H9 (cell line): ENCODE measurements at regions not wholly inside any gene's neighbourhood (a gene's known extent, or its start where the extent isn't known, plus 50 kb on each side); places are given as distances from the start of the nearest gene placed in this dataset.
"Not testable (repeated sequence)": the region's sequence is repeated elsewhere in the genome, so short reads cannot be mapped to it uniquely, and the experiment has no call there.

Experiments used
- DNase-seq: peaks from one replicate; pipeline ENCODE4 v3.0.0-alpha.2; 2017
- H2AFZ ChIP-seq: one replicate; pipeline ENCODE4 v1.6.1; 2013; ENCODE audit warnings: mild to moderate bottlenecking, low read length, control low read depth, moderate library complexity
- H2AK5ac ChIP-seq: 2 replicates; pipeline ENCODE4 v1.6.1; 2013; ENCODE audit warnings: low read length, control low read depth, mixed read lengths; ENCODE audit not compliant: insufficient read length
- H2BK120ac ChIP-seq: one replicate; pipeline ENCODE4 v1.6.1; 2013; ENCODE audit warnings: low read depth, mild to moderate bottlenecking, low read length, control low read depth, inconsistent platforms; ENCODE audit not compliant: poor library complexity, severe bottlenecking
- H2BK12ac ChIP-seq: 2 replicates; pipeline ENCODE4 v1.6.1; 2013; ENCODE audit warnings: low read length, control low read depth, mixed read lengths, low read depth; ENCODE audit not compliant: insufficient read length
- H2BK15ac ChIP-seq: 2 replicates; pipeline ENCODE4 v1.6.1; 2013; ENCODE audit warnings: low read depth, low read length, control low read depth
- H2BK20ac ChIP-seq: one replicate; pipeline ENCODE4 v1.6.1; 2013; ENCODE audit warnings: low read depth, mild to moderate bottlenecking, low read length, control low read depth, inconsistent platforms; ENCODE audit not compliant: poor library complexity, severe bottlenecking
- H2BK5ac ChIP-seq: 2 replicates; pipeline ENCODE4 v1.6.1; 2013; ENCODE audit warnings: low read length, control low read depth, mixed read lengths; ENCODE audit not compliant: insufficient read length
- H3K14ac ChIP-seq: 2 replicates; pipeline ENCODE4 v1.6.1; 2013; ENCODE audit warnings: low read length, control low read depth; ENCODE audit not compliant: insufficient read depth
- H3K18ac ChIP-seq: 2 replicates; pipeline ENCODE4 v1.6.1; 2013; ENCODE audit warnings: low read depth, mild to moderate bottlenecking, mixed read lengths, low read length, control low read depth; ENCODE audit not compliant: insufficient read length
- H3K23ac ChIP-seq: 2 replicates; pipeline ENCODE4 v1.6.1; 2013; ENCODE audit warnings: low read length, control low read depth, mixed read lengths, low read depth; ENCODE audit not compliant: insufficient read length
- H3K23me2 ChIP-seq: 2 replicates; pipeline ENCODE4 v1.6.1; 2013; ENCODE audit warnings: low read depth, mild to moderate bottlenecking, mixed read lengths, low read length, control low read depth; ENCODE audit not compliant: insufficient read length, poor library complexity, severe bottlenecking
- H3K27ac ChIP-seq: 2 replicates; pipeline ENCODE4 v1.5.1; 2013; ENCODE audit warnings: low read length, control low read depth, mixed read lengths, low read depth; ENCODE audit not compliant: insufficient read length
- H3K27me3 ChIP-seq: 2 replicates; pipeline ENCODE4 v1.6.1; 2013; ENCODE audit warnings: low read length, control low read depth, inconsistent platforms; ENCODE audit not compliant: insufficient read depth
- H3K4ac ChIP-seq: 2 replicates; pipeline ENCODE4 v1.6.1; 2013; ENCODE audit warnings: low read depth, mild to moderate bottlenecking, control low read depth, inconsistent platforms, low read length, moderate library complexity
- H3K4me1 ChIP-seq: 2 replicates; pipeline ENCODE4 v1.6.1; 2013; ENCODE audit warnings: low read length, control low read depth, inconsistent platforms; ENCODE audit not compliant: insufficient read depth
- H3K4me2 ChIP-seq: 2 replicates; pipeline ENCODE4 v1.6.1; 2013; ENCODE audit warnings: low read length, control low read depth, mixed read lengths; ENCODE audit not compliant: insufficient read length, insufficient read depth
- H3K56ac ChIP-seq: 2 replicates; pipeline ENCODE4 v1.6.1; 2013; ENCODE audit warnings: low read depth, mild to moderate bottlenecking, mixed read lengths, low read length, control low read depth; ENCODE audit not compliant: insufficient read length
- H3K79me1 ChIP-seq: 2 replicates; pipeline ENCODE4 v1.6.1; 2013; ENCODE audit warnings: low read depth, mild to moderate bottlenecking, moderate library complexity, low read length, control low read depth, inconsistent platforms; ENCODE audit not compliant: insufficient read depth, poor library complexity, severe bottlenecking
- H3K79me2 ChIP-seq: 2 replicates; pipeline ENCODE4 v1.6.1; 2013; ENCODE audit warnings: low read length, control low read depth, inconsistent platforms; ENCODE audit not compliant: insufficient read depth
- H3K9ac ChIP-seq: 2 replicates; pipeline ENCODE4 v1.6.1; 2013; ENCODE audit warnings: low read length, control low read depth, mixed read lengths; ENCODE audit not compliant: insufficient read length; ENCODE audit errors: extremely low read depth
- H3K9me3 ChIP-seq: one replicate; pipeline ENCODE4 v1.6.1; 2013; ENCODE audit warnings: low read depth, low read length, inconsistent platforms; ENCODE audit not compliant: control insufficient read depth
- H3T11ph ChIP-seq: one replicate; pipeline ENCODE4 v1.6.1; 2013; ENCODE audit warnings: mild to moderate bottlenecking, low read length, control low read depth, inconsistent platforms
- H4K20me1 ChIP-seq: one replicate; pipeline ENCODE4 v1.6.1; 2013; ENCODE audit not compliant: control insufficient read depth, insufficient read length, insufficient read depth
- H4K5ac ChIP-seq: 2 replicates; pipeline ENCODE4 v1.6.1; 2013; ENCODE audit warnings: low read depth, mild to moderate bottlenecking, mixed read lengths, low read length, control low read depth; ENCODE audit not compliant: insufficient read length
- H4K8ac ChIP-seq: replicated peaks from 2 replicates; pipeline ENCODE4 v1.6.1; 2013; ENCODE audit warnings: low read length, control low read depth, mixed read lengths, low read depth; ENCODE audit not compliant: insufficient read length
- H4K91ac ChIP-seq: 2 replicates; pipeline ENCODE4 v1.6.1; 2013; ENCODE audit warnings: low read depth, mild to moderate bottlenecking, moderate library complexity, mixed read lengths, low read length, control low read depth; ENCODE audit not compliant: insufficient read length
- H3K27ac Mint-ChIP-seq, 3 experiments: 2 replicates in 2 of 3; 3 replicates in 1 of 3; pipeline ENCODE4 v1.8.0; 2020 to 2021; ENCODE audit warnings: mixed read lengths in 3 of 3, mild to moderate bottlenecking in 1 of 3, moderate library complexity in 1 of 3
- H3K27me3 Mint-ChIP-seq: 2 replicates; pipeline ENCODE4 v1.8.0; 2021; ENCODE audit warnings: low read depth, mild to moderate bottlenecking, moderate library complexity, mixed read lengths
- H3K36me3 Mint-ChIP-seq, 3 experiments: 2 replicates in 2 of 3; 3 replicates in 1 of 3; pipeline ENCODE4 v1.8.0; 2020 to 2021; ENCODE audit warnings: low read depth in 3 of 3, mixed read lengths in 3 of 3; ENCODE audit not compliant: insufficient read depth in 1 of 3
- H3K4me1 Mint-ChIP-seq, 2 experiments: 2 replicates each; pipeline ENCODE4 v1.8.0; 2020; ENCODE audit warnings: mixed read lengths in 2 of 2
- H3K4me3 Mint-ChIP-seq, 2 experiments: 2 replicates in 1 of 2; 3 replicates in 1 of 2; pipeline ENCODE4 v1.8.0; 2020 to 2021; ENCODE audit warnings: mild to moderate bottlenecking in 2 of 2, mixed read lengths in 2 of 2, moderate library complexity in 1 of 2
- H3K9me3 Mint-ChIP-seq, 2 experiments: 2 replicates in 1 of 2; 3 replicates in 1 of 2; pipeline ENCODE4 v1.8.0; 2020; ENCODE audit warnings: mild to moderate bottlenecking in 2 of 2, mixed read lengths in 2 of 2, moderate library complexity in 1 of 2
- WGBS: extraction: QIAGEN DNeasy Blood & Tissue Kit; methylation state at CpG from one replicate; pipeline ENCODE4 v1.1.7; 2013; ENCODE audit warnings: missing lambda C conversion rate, low lambda C conversion rate, mixed read lengths; ENCODE audit not compliant: insufficient read length; ENCODE audit errors: extremely low coverage; 5-methylcytosine and 5-hydroxymethylcytosine counted together
- TF ChIP-seq, protein P1 (sequence below): fragments of 200-600 bp; sonication (generic); conservative IDR thresholded peaks from 3 replicates; pipeline ENCODE4 v1.8.0; 2021; ENCODE audit warnings: antibody characterized with exemption, mild to moderate bottlenecking

DNA sequence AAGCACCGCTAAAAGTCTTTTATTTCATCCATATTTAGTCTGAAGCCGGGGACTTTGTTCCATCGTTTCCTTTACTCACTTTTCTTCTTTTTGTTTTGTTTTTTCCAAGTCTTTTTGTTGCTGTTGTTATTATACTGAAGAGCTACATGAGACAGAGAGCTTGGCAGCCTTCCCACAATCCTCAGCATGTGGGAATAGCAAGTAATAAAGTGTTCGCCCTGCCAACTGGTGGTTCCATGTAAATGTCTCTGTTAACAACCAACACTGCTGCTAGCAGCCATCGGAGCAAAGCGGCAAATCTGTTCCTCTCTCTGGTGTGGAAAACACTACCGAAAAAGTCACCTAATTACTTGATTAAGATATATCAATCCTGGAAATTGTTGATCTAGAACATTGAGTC, 437.8 kb upstream of the ID4 start:
- no peak overlapping the region for H2BK15ac ChIP-seq
- no peaks in the 10 kb centered on the region for H3K79me2 ChIP-seq
- H3K18ac ChIP-seq = no peak overlapping the region
- no peak overlapping the region for H2BK20ac ChIP-seq
- H4K20me1 ChIP-seq = no peaks in the 10 kb centered on the region
- no peak overlapping the region for H3K9ac ChIP-seq
- H3K27me3 ChIP-seq = no peaks in the 10 kb centered on the region
- TF ChIP-seq, protein P1, sequence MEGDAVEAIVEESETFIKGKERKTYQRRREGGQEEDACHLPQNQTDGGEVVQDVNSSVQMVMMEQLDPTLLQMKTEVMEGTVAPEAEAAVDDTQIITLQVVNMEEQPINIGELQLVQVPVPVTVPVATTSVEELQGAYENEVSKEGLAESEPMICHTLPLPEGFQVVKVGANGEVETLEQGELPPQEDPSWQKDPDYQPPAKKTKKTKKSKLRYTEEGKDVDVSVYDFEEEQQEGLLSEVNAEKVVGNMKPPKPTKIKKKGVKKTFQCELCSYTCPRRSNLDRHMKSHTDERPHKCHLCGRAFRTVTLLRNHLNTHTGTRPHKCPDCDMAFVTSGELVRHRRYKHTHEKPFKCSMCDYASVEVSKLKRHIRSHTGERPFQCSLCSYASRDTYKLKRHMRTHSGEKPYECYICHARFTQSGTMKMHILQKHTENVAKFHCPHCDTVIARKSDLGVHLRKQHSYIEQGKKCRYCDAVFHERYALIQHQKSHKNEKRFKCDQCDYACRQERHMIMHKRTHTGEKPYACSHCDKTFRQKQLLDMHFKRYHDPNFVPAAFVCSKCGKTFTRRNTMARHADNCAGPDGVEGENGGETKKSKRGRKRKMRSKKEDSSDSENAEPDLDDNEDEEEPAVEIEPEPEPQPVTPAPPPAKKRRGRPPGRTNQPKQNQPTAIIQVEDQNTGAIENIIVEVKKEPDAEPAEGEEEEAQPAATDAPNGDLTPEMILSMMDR = no peak
- H2BK120ac ChIP-seq = no peak overlapping the region
- H3K23ac ChIP-seq = no peak overlapping the region
- WGBS = no CpG with 5 or more reads among the region's 7 CpGs
- no peak overlapping the region for H4K8ac ChIP-seq
- no peak overlapping the region for H3K27ac Mint-ChIP-seq
- no peak overlapping the region for H3K56ac ChIP-seq
- no peak overlapping the region for H3K27ac ChIP-seq
- H3K27me3 Mint-ChIP-seq = no peaks in the 10 kb centered on the region
- peaks cover 0 to 1% of the 10 kb centered on the region in 2 experiments; a peak in 1 of 4 replicates for H3K4me1 Mint-ChIP-seq
- no peak overlapping the region for H2BK5ac ChIP-seq
- peaks cover 0 to 1% (median 0%) of the 10 kb centered on the region in 3 experiments; a peak in 3 of 7 replicates for H3K36me3 Mint-ChIP-seq
- no peak overlapping the region for H2BK12ac ChIP-seq
- H3K4me1 ChIP-seq = no peaks in the 10 kb centered on the region
- no peak overlapping the region for H3K4me2 ChIP-seq
- H4K91ac ChIP-seq = no peak overlapping the region
- H4K5ac ChIP-seq = no peak overlapping the region
- H3K4me3 Mint-ChIP-seq = no peak overlapping the region
- no peak overlapping the region for H2AFZ ChIP-seq
- H3K23me2 ChIP-seq = no peaks in the 10 kb centered on the region
- no peak overlapping the region for H2AK5ac ChIP-seq
- no peak overlapping the region for H3K4ac ChIP-seq
- H3K9me3 Mint-ChIP-seq = peaks cover 2 to 5% of the 10 kb centered on the region in 2 experiments; a peak in 3 of 5 replicates
- no peak overlapping the region for H3T11ph ChIP-seq
- no peak for DNase-seq
- no peaks in the 10 kb centered on the region for H3K9me3 ChIP-seq
- H3K14ac ChIP-seq = no peak overlapping the region
- H3K79me1 ChIP-seq = no peaks in the 10 kb centered on the region

DNA sequence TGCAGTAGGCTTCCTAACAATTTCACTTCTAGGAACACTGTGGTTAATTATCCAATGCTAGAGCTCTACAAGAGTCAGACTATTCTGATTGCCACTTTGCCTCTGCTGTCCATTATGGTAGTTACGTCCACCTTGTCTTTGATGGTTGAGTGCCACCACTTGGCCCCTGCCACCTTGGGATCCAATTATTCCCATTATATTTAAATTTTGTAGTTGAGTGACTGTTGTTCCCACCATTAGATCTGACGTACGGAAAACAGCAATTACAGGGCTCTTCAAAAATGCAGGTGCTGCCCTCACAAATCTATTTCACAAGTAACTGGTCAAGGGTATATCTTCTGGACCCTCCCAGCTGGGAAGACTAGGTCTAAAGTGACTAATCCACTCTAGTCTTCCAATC, 432.3 kb upstream of the ID4 start:
- not testable (repeated sequence) for H3K79me1 ChIP-seq, H3K18ac ChIP-seq, H3K27ac ChIP-seq, H4K20me1 ChIP-seq, H2BK15ac ChIP-seq, H4K91ac ChIP-seq, H3K23ac ChIP-seq, H2AFZ ChIP-seq, H2BK12ac ChIP-seq, H2AK5ac ChIP-seq, H3T11ph ChIP-seq, H3K23me2 ChIP-seq, H3K27me3 Mint-ChIP-seq, H2BK5ac ChIP-seq, H4K5ac ChIP-seq, H3K14ac ChIP-seq, H3K4ac ChIP-seq, H3K9ac ChIP-seq, H2BK20ac ChIP-seq, H3K4me2 ChIP-seq, H3K27ac Mint-ChIP-seq, H3K27me3 ChIP-seq, DNase-seq, H3K9me3 ChIP-seq, H3K79me2 ChIP-seq, H3K4me1 ChIP-seq, H3K56ac ChIP-seq, H4K8ac ChIP-seq, H3K4me3 Mint-ChIP-seq, H2BK120ac ChIP-seq, H3K4me1 Mint-ChIP-seq
- WGBS = no CpG with 5 or more reads among the region's 3 CpGs
- Mint-ChIP-seq H3K9me3 (peaks cover 13 to 23% of the 10 kb centered on the region in 2 experiments), H3K36me3 (peaks cover 6 to 12% (median 9%) of the 10 kb centered on the region in 3 experiments)
